ENCODE measurements at regions not wholly inside any gene's neighbourhood (a gene's known extent, or its start where the extent isn't known, plus 50 kb on each side); places are given as distances from the start of the nearest gene placed in this dataset.

DNA sequence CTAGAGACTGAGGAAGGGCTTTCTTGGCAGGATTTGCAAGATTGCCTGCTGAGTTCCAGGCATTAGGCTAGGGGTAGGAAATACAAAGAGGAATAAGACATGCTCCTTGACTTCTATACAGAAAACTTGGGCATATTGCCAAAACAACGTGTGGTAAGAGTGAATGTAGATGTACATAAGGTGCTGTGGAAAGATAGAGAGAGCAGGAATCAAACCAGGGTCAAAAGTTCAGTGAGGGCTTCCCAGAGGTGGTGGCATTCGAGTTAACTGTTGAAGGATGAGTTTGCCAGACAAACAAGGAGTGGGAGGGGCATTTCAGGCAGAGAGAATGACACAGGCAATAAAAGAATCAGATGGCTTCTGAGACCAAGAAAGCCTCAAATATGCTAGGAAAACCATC lies 187.9 kb downstream of the KDR start:
- no peak for FAIRE-seq
- DNase-seq (ENCODE audit: extremely low spot score, insufficient read length, low read depth), result no peak

- DNase-seq (ENCODE audit: extremely low spot score, insufficient read length, low read depth) (no peak), FAIRE-seq (no peak)
Observed at GRCh38 chr4:54933579-54933978, 191.8 kb downstream of the KDR start.

DNA sequence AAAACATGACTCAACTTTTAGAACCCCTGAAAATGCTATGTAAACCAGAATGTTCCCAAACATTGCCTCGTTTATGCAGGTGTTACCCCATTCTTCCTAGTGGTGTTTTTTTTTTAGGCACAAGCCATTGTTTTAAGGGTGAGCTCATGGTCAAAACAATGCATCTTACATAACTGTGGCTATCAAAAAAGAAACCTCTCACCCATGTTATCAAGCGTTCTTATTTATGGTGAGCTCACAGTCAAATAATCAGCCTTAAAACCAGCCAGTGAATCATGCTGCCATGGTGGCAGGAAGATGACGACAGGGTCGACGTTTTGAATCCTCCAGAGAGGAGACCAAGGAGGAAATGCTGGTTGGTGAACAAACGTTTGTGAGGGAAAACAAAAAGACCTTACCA lies 195.2 kb downstream of the KDR start:
- no peak for DNase-seq (ENCODE audit: extremely low spot score, insufficient read length, low read depth)
- no peak for FAIRE-seq

- DNase-seq (ENCODE audit: extremely low spot score, insufficient read length, low read depth) (no peak), FAIRE-seq (no peak)
Observed at GRCh38 chr4:54929459-54929858, 195.9 kb downstream of the KDR start.

DNA sequence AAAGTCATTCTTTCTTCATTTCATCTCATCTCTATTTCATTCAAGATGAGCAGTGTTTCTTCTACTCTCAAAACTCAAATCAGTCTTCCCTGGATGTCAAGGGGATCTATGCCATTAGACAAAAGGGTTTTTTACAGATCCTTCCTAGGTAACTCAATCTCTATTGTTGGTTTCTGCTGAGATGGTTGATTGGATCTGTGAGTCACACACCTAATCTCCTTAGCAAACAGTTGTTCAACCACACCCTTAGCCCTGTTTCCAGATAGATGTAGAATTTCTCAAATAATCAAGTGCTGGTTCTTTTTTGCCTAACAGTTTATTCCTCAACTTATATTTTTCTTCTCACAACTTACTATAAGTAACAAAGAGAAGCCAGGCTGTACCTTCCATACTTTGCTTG lies 200.5 kb downstream of the KDR start:
- DNase-seq (ENCODE audit: extremely low spot score, insufficient read length, low read depth) (no peak), FAIRE-seq (no peak)

GRCh38 chr4:54915276-54915675 lies 210.1 kb downstream of the KDR start:
- FAIRE-seq (no peak), DNase-seq (ENCODE audit: extremely low spot score, insufficient read length, low read depth) (no peak)

GRCh38 chr4:54914781-54915180 lies 210.6 kb downstream of the KDR start:
- DNase-seq (ENCODE audit: extremely low spot score, insufficient read length, low read depth), result no peak
- FAIRE-seq, result no peak

GRCh38 chr4:54913751-54914526 lies 211.5 kb downstream of the KDR start:
- no peak for DNase-seq (ENCODE audit: extremely low spot score, insufficient read length, low read depth)
- no peak for FAIRE-seq

DNA sequence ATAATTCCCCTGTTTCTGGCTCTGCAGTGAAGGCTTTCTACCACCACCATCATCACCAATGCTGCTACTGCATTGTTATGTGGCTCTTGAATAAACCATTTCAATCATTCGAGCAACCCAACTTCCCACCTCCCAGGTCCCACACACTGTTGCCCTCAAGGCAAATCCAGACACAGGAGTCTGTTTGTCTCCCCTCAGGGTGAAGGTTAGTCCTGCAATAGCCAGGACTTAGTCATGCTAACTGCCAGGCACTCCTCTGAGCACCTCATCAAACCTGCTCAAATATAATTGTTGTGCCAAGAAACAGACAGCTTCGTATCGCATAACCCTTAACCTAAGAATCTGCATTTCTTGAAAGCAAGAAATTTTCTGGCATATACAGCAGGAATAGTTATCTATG lies 213.2 kb downstream of the KDR start:
- FAIRE-seq (no peak), DNase-seq (ENCODE audit: extremely low spot score, insufficient read length, low read depth) (no peak)

- DNase-seq (ENCODE audit: extremely low spot score, insufficient read length, low read depth) (no peak), FAIRE-seq (no peak)
Observed at GRCh38 chr4:54909961-54910360, 215.4 kb downstream of the KDR start.

- DNase-seq (ENCODE audit: extremely low spot score, insufficient read length, low read depth), result no peak
- no peak for FAIRE-seq
Observed at GRCh38 chr4:54908763-54909162, 216.6 kb downstream of the KDR start.

DNA sequence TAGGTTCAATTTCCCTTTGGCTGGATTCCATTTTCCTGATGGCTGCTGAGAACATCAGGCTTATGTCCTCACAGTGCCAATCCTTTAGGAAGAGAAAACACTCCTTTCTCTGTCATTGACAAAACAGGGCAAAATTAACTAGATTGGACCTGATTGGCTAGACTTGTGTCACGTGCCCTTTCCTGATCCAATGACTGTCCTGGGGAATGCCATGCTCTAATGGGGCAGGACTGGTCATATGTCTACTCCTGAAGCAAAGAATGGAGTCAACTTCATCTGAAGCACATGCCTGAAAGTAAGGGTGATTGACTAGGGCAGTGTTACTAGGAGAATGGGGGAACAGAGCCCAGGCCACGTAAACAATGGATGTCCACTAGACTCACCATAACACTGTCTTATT lies 220.4 kb downstream of the KDR start:
- DNase-seq (ENCODE audit: extremely low spot score, insufficient read length, low read depth) (no peak), FAIRE-seq (no peak)

- FAIRE-seq (no peak), DNase-seq (ENCODE audit: extremely low spot score, insufficient read length, low read depth) (no peak)
Observed at GRCh38 chr4:54902976-54903375, 222.4 kb downstream of the KDR start.

GRCh38 chr4:54902271-54902670 lies 223.1 kb downstream of the KDR start:
- FAIRE-seq (no peak), DNase-seq (ENCODE audit: extremely low spot score, insufficient read length, low read depth) (no peak)

DNA sequence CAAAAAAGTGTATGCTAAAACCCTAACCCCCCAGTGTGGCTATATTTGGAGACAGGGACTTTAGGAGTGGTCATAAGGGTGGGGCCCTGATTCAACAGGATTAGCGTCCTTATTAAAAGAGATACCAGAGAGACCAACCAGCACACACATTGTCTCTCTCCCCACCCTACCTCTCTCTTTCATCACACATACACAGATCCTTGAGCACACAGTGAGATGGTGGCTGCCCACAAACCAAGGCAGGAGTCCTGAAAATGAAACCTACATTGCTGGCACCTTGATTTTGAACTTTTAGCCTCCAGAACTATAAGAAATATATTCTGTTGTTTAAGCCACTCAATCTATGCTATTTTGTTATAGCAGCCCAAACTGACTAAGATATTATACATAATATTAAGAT lies 224.2 kb downstream of the KDR start:
- FAIRE-seq (no peak), DNase-seq (ENCODE audit: extremely low spot score, insufficient read length, low read depth) (no peak)

DNA sequence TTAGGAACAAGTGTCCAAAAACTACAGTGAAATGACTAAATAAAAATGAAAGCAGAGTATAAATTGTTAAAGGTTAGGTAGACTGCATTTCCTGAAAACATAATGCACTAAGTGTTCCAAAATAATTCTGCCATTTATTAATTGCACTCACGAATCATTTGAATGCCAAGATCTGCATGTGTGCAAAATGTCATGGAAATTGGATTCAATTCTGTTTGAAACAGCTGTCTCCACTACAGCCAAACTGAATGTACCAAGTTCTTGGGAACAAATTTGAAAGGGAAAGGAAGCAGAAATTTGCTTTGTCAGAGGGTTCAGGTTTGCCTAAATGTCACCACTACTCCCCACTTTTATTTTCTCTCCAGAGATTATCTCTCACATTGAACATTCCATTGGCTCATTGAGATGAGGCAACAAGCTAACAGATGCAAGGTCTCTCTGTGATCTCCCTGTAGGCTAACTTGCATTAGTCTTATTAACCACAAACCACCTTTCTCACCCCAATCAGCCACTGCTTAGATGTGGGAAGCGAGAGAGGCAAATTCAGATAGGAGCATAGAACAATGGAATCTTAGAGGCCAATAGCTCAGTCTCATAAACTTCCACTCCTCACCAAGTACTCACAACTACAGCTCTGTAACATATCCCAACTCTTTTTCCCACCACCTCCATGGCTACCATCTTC lies 226.6 kb downstream of the KDR start:
- no peak for DNase-seq (ENCODE audit: extremely low spot score, insufficient read length, low read depth)

DNA sequence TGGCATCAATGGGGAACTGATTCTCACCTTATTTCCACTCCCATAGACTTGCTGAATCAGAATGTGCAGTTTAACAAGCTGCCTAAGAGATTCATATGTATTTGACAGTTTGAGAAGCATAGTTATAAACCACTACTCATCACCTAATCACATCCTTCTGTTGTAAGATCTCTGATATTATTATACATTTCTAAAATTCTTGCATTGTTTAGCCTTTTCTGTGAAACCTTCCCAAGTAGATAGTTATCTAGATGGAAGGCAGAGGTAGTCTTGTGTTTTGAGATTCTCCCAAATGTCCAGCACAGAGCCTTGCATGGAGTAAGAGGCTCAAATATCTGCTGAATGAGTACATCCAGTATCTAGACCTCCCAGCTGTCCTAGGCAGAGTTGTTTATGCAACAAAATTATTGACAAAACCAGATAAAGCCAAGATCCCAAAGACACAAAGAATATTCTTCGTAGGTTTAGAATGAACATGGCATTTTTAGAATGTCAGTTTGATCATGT lies 227.3 kb downstream of the KDR start:
- no peak for DNase-seq (ENCODE audit: extremely low spot score, insufficient read length, low read depth)
- no peak for FAIRE-seq

More for the DNA sequence above, 226.6 kb downstream of the KDR start:
- FAIRE-seq, result no peak

DNA sequence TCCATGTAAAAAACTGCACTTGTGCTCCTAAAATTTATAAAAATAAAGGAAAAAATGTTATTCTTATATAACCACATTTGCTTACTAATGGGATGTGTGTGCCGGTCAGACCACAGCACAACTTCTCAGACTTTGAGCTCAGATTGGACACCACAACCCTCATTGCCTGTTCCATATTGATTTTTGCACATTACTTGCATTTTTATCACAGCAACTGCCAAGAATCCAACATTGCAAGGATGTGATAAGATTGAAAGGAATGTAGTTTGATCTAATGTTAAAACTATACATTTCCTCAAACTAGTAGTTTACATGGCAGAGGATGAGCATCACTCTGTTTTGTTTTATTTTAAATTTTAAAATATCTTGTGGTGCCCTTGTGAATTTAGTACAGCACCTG lies 227.8 kb downstream of the KDR start:
- FAIRE-seq (no peak), DNase-seq (ENCODE audit: extremely low spot score, insufficient read length, low read depth) (no peak)

DNA sequence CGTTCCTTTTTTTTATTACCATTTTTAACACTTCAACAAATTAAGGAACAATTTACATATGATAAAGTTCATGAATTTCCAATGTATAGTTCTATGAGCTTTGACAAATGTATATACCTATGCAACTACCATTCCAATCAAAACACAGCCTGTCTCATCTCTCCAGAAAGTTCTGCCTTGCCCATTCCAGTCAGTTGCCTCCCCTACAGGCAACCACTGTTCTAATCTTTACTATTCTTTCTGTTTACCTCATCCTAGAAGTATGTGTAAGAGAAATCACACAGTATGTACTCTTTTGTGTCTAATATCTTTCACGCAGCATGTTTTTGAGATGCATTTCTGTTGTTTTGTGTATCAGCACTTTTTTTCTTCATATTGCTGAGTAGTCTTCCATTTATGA lies 224.9 kb downstream of the KIT start:
- no peak for FAIRE-seq
- DNase-seq (ENCODE audit: extremely low spot score, insufficient read length, low read depth), result no peak

DNA sequence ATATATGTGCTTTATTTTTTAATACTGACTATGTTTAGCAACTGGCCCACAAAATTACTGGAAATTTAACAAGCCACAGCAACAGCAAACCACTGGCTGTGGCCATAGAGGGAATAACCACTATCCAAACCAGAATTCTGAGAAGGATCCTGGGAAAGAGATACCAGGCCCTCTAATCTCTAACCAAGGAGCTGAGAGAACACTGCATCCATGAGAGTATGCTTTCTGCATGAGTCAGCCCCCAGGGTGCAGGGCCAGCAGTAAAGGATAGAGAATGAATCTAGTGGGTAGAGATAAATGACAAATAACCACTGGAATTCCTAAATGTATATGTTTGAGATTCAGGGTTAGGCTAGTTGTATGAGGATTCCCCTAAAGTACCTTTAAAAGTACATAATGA lies 221.8 kb downstream of the KIT start:
- DNase-seq (ENCODE audit: extremely low spot score, insufficient read length, low read depth) (no peak), FAIRE-seq (no peak)

DNA sequence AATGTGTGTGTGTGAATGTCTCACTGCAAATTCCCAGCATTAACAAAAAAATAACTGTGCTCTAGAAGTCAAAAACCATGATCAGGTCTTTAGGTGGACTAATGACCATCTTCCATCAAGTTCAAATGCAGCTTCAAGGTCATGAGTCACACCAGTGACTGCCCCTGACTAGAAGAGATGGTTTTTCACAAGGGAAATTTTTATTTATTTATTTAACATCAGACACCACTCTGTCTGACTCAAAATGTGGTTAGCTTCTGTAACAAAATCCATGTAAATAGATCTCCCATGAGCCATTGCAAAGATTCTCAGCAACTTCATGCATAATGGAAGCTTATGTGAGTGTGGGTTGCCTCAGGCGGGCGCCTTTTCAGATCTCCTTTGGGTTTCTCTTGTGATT lies 219.2 kb downstream of the KIT start:
- DNase-seq (ENCODE audit: extremely low spot score, insufficient read length, low read depth), result no peak
- no peak for FAIRE-seq

DNA sequence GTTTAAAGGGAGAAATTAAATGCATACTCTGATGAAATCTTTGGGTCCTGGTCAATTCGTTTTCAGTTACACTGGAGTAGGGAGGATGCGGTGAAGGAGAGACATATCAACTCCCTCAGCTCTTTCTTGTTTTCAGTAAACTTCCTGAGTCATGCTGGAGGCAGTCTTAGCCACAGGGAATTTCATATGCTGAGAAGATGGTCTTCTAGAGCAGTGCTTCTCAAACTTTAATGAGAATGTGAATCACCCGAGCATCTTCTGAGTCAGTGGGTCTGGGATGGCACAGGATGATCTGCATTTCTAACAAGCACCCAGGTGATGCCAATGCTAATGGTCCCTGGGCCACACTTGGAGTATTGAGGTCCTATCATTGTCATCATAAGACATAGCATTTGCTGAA lies 214.5 kb downstream of the KIT start:
- DNase-seq (ENCODE audit: extremely low spot score, insufficient read length, low read depth), result no peak
- no peak for FAIRE-seq
